PC-3 (cell line): ENCODE measurements at regions not wholly inside any gene's neighbourhood (a gene's known extent, or its start where the extent isn't known, plus 50 kb on each side); places are given as distances from the start of the nearest gene placed in this dataset.
"Not testable (repeated sequence)": the region's sequence is repeated elsewhere in the genome, so short reads cannot be mapped to it uniquely, and the experiment has no call there.

ENCODE experiments used
- ATAC-seq: fragments of 200-7000 bp; cut with Tn5 transposase; 2 replicates; pipeline ENCODE4 v1.9.1; 2020; ENCODE audit warnings: mild to moderate bottlenecking, moderate library complexity
- BruUV-seq: library from RNA; stranded (reverse); fragments of 400-500 nt; replicated peaks from 2 replicates; lab custom pipeline; 2021; lab: Mats Ljungman, UMichigan
- CTCF ChIA-PET: fragments of 300-600 bp; sonication (Branson Sonifier 250); formaldehyde crosslinking; loops from one replicate; lab custom pipeline; 2022; ENCODE audit warnings: antibody characterized with exemption; lab: Charles Lee
- POLR2A ChIA-PET: fragments of 300-600 bp; sonication (Branson Sonifier 250); formaldehyde crosslinking; loops from one replicate; lab custom pipeline; 2022; ENCODE audit warnings: antibody characterized with exemption; ENCODE audit not compliant: unreplicated experiment; lab: Charles Lee
- DNase-seq: peaks from one replicate; pipeline ENCODE4 v3.0.0-alpha.2; 2015
- H2AFZ ChIP-seq: fragments of 300-600 bp; sonication (generic); 2 replicates; pipeline ENCODE4 v1.6.0; 2016; ENCODE audit warnings: antibody characterized with exemption, low read length
- H3F3A ChIP-seq: fragments of 300-600 bp; sonication (generic); one replicate; pipeline ENCODE4 v1.6.0; 2017; ENCODE audit warnings: antibody characterized with exemption, low read length, control low read depth, mild to moderate bottlenecking; ENCODE audit not compliant: unreplicated experiment
- H3K27ac ChIP-seq: fragments of 300-600 bp; sonication (generic); 2 replicates; pipeline ENCODE4 v1.5.1; 2016; ENCODE audit warnings: mild to moderate bottlenecking, low read length
- H3K27me3 ChIP-seq: fragments of 300-600 bp; sonication (generic); 2 replicates; pipeline ENCODE4 v1.6.1; 2016; ENCODE audit warnings: low read length, mixed read lengths
- H3K36me3 ChIP-seq: fragments of 300-600 bp; sonication (generic); 2 replicates; pipeline ENCODE4 v1.6.1; 2016; ENCODE audit warnings: low read depth, mixed run types, low read length, mixed read lengths
- H3K4me1 ChIP-seq: fragments of 300-600 bp; sonication (generic); 2 replicates; pipeline ENCODE4 v1.5.1; 2016; ENCODE audit warnings: low read length; ENCODE audit not compliant: insufficient read depth
- H3K4me2 ChIP-seq: fragments of 300-600 bp; sonication (generic); 2 replicates; pipeline ENCODE4 v1.6.0; 2016; ENCODE audit warnings: low read length
- H3K4me3 ChIP-seq: fragments of 300-600 bp; sonication (generic); 2 replicates; pipeline ENCODE4 v1.5.1; 2016; ENCODE audit warnings: mild to moderate bottlenecking, low read length, mixed read lengths
- H3K79me2 ChIP-seq: fragments of 300-600 bp; sonication (generic); 2 replicates; pipeline ENCODE4 v1.6.1; 2017; ENCODE audit warnings: low read length, mixed read lengths
- H3K9ac ChIP-seq: fragments of 300-600 bp; sonication (generic); 2 replicates; pipeline ENCODE4 v1.6.0; 2016; ENCODE audit warnings: mild to moderate bottlenecking, low read length
- H3K9me2 ChIP-seq: fragments of 300-600 bp; sonication (generic); replicated peaks from 2 replicates; pipeline ENCODE4 v1.6.1; 2016; ENCODE audit warnings: mixed run types, low read length, mixed read lengths
- H3K9me3 ChIP-seq: fragments of 300-600 bp; sonication (generic); 2 replicates; pipeline ENCODE4 v1.6.1; 2016; ENCODE audit warnings: low read length, mixed read lengths
- H4K20me1 ChIP-seq: fragments of 300-600 bp; sonication (generic); 2 replicates; pipeline ENCODE4 v1.6.1; 2016; ENCODE audit warnings: low read length, mixed read lengths
- EZH2 ChIP-seq: fragments of 300-600 bp; sonication (generic); IDR thresholded peaks from one replicate; pipeline ENCODE4 v1.6.1; 2017; ENCODE audit warnings: antibody characterized with exemption, mild to moderate bottlenecking, low read length; ENCODE audit not compliant: unreplicated experiment
- EZH2phosphoT487 ChIP-seq: fragments of 300-600 bp; sonication (generic); IDR thresholded peaks from 2 replicates; pipeline ENCODE4 v1.6.1; 2018; ENCODE audit warnings: mild to moderate bottlenecking, antibody characterized with exemption, low read length, borderline replicate concordance
- intact Hi-C: fragments of 100-400 bp; cut with micrococcal nuclease; formaldehyde crosslinking; loops from 2 replicates; pipeline ENCODE4 v1.9.0; 2023
- TF ChIP-seq, protein P1 (sequence below): fragments of 300-600 bp; sonication (generic); conservative IDR thresholded peaks from 2 replicates; pipeline ENCODE4 v1.5.1; 2017; ENCODE audit warnings: antibody characterized with exemption, low read depth, mild to moderate bottlenecking, low read length

DNA sequence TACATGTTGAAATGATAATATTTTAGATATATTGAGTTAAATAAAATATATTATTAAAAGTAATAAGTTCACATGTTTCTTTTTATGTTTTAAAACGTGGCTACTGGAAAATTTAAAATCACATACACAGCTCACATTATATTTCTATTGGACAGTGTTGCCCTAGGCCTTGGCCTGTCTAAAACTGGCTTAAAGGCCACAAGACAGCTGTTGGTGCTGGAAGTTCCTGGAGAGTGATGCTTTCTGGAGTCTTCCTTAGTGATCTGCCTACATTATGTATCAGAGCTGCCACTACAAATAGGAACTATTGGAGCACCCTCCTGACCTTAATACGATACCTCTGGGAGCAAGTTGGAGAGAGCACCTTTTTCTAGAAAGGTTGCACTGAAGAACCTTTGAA is 254.1 kb upstream of the C2CD4B start:
- no peak overlapping the region for H2AFZ ChIP-seq
- no peaks in the 10 kb centered on the region for H3K9me3 ChIP-seq
- no TSS peak for BruUV-seq
- no peaks in the 10 kb centered on the region for H3K27me3 ChIP-seq
- no peaks in the 10 kb centered on the region for H3K9me2 ChIP-seq
- intact Hi-C loops: no loop called here
- H3K36me3 ChIP-seq: no peaks in the 10 kb centered on the region
- H3K9ac ChIP-seq: no peak overlapping the region
- DNase-seq: no peak
- no peak for TF ChIP-seq EZH2
- TF ChIP-seq, protein P1, sequence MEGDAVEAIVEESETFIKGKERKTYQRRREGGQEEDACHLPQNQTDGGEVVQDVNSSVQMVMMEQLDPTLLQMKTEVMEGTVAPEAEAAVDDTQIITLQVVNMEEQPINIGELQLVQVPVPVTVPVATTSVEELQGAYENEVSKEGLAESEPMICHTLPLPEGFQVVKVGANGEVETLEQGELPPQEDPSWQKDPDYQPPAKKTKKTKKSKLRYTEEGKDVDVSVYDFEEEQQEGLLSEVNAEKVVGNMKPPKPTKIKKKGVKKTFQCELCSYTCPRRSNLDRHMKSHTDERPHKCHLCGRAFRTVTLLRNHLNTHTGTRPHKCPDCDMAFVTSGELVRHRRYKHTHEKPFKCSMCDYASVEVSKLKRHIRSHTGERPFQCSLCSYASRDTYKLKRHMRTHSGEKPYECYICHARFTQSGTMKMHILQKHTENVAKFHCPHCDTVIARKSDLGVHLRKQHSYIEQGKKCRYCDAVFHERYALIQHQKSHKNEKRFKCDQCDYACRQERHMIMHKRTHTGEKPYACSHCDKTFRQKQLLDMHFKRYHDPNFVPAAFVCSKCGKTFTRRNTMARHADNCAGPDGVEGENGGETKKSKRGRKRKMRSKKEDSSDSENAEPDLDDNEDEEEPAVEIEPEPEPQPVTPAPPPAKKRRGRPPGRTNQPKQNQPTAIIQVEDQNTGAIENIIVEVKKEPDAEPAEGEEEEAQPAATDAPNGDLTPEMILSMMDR: no peak
- TF ChIP-seq EZH2phosphoT487: no peak
- H3K4me3 ChIP-seq: no peak overlapping the region
- H4K20me1 ChIP-seq: no peaks in the 10 kb centered on the region
- ChIA-PET POLR2A (no interaction called here), CTCF (no interaction called here)
- H3F3A ChIP-seq: no peaks in the 10 kb centered on the region
- H3K27ac ChIP-seq: no peak overlapping the region
- H3K4me1 ChIP-seq: no peaks in the 10 kb centered on the region
- no peak for ATAC-seq
- no peaks in the 10 kb centered on the region for H3K79me2 ChIP-seq
- no peak overlapping the region for H3K4me2 ChIP-seq

DNA sequence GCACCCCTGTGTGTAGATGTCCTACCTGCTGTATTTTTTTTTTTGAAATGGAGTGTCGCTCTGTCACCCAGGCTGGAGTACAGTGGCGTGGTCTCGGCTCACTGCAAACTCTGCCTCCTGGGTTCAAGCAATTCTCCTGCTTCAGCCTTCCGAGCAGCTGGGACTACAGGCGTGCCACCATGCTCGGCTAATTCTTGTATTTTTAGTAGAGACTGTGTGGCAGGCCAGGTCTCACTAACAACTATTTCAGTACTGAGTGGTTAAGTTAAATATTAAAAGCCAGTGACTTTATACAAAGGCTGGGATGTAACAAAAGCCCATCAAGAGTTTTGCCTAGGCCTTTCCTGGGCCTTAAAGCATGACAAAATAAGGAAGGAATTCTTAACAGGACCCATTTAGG is 255.3 kb upstream of the C2CD4B start:
- DNase-seq, H3K4me1 ChIP-seq, H3K79me2 ChIP-seq, H3K9me2 ChIP-seq, H3K9me3 ChIP-seq, POLR2A ChIA-PET, H3K36me3 ChIP-seq, H3K27ac ChIP-seq, CTCF ChIA-PET, H2AFZ ChIP-seq, intact Hi-C loops, BruUV-seq, H3K9ac ChIP-seq, ATAC-seq, H3K4me2 ChIP-seq, H3F3A ChIP-seq, H3K27me3 ChIP-seq, H3K4me3 ChIP-seq, H4K20me1 ChIP-seq: not testable (repeated sequence)

DNA sequence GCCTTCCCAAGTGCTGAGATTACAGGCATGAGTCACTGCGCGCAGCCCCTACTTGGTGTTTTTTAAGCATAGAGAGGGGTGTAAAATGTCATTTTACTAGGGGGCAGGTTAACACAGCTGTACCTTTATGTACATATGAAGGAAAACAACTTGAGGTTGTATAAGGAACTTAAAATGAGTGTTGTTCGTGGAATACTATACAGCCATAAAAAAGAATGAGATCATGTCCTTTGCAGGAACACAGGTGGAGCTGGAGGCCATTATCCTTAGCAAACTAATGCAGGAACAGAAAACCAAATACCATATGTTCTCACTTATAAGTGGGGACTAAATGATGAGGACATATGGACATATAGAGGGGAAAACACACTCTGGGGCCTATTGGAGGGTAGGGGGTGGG is 256.2 kb upstream of the C2CD4B start:
- no peaks in the 10 kb centered on the region for H3K27me3 ChIP-seq
- no peak overlapping the region for H2AFZ ChIP-seq
- H3K9ac ChIP-seq: no peak overlapping the region
- H3K9me2 ChIP-seq: no peaks in the 10 kb centered on the region
- no peak for ATAC-seq
- BruUV-seq: no TSS peak
- POLR2A ChIA-PET: no interaction called here
- intact Hi-C loops: no loop called here
- TF ChIP-seq EZH2phosphoT487: no peak
- no peak for TF ChIP-seq EZH2
- TF ChIP-seq, protein P1: no peak
- H4K20me1 ChIP-seq: no peaks in the 10 kb centered on the region
- H3K36me3 ChIP-seq: no peaks in the 10 kb centered on the region
- no peak overlapping the region for H3K4me3 ChIP-seq
- no peaks in the 10 kb centered on the region for H3K79me2 ChIP-seq
- H3K4me1 ChIP-seq: no peaks in the 10 kb centered on the region
- H3K4me2 ChIP-seq: no peak overlapping the region
- no peak for DNase-seq
- CTCF ChIA-PET: no interaction called here
- no peak overlapping the region for H3K27ac ChIP-seq
- no peaks in the 10 kb centered on the region for H3K9me3 ChIP-seq
- H3F3A ChIP-seq: no peaks in the 10 kb centered on the region
